ENCODE measurements at regions not wholly inside any gene's neighbourhood (a gene's known extent, or its start where the extent isn't known, plus 50 kb on each side); places are given as distances from the start of the nearest gene placed in this dataset.

GRCh38 chr2:120539424-120539936 lies 193.5 kb downstream of the INHBB start:
- H3F3A ChIP-seq (ENCODE audit: insufficient read depth, low read length), result no peaks in the 10 kb centered on the region
- no peak overlapping the region for H2AFZ ChIP-seq (ENCODE audit: low read length)
- H3K9me2 ChIP-seq (replicated peaks; ENCODE audit: insufficient read depth, low read length), result no peaks in the 10 kb centered on the region
- TF ChIP-seq CTCF (IDR thresholded peaks at IDR 0.05; ENCODE audit: low read length) (no peak), EZH2 (optimal IDR thresholded peaks at IDR 0.05; ENCODE audit: low read depth, low read length) (no peak), EZH2phosphoT487 (IDR thresholded peaks at IDR 0.05; ENCODE audit: low read length) (no peak)
- no peak overlapping the region for H3K4me2 ChIP-seq (ENCODE audit: low read depth, low read length)
- H3K36me3 ChIP-seq (replicated peaks; ENCODE audit: insufficient read depth, low read length), result no peaks in the 10 kb centered on the region
- no peak overlapping the region for H3K9ac ChIP-seq (ENCODE audit: low read length)
- no peaks in the 10 kb centered on the region for H4K20me1 ChIP-seq (ENCODE audit: insufficient read depth, low read length)
- H3K79me2 ChIP-seq (ENCODE audit: low read length), result no peaks in the 10 kb centered on the region
- H3K27me3 ChIP-seq (replicated peaks; ENCODE audit: insufficient read depth, low read length), result peaks cover 15% of the 10 kb centered on the region; the same call in 1 of the 2 replicates
- H3K27ac ChIP-seq (ENCODE audit: low read length), result no peak overlapping the region
- no peak overlapping the region for H3K4me3 ChIP-seq (ENCODE audit: low read length)
- no peak for DNase-seq
- H3K4me1 ChIP-seq (ENCODE audit: low read length), result no peaks in the 10 kb centered on the region
- H3K9me3 ChIP-seq (replicated peaks; ENCODE audit: insufficient read depth, low read length), result no peaks in the 10 kb centered on the region

GRCh38 chr2:120539937-120540718 lies 194.2 kb downstream of the INHBB start:
- Histone ChIP-seq H3K9ac (ENCODE audit: low read length) (no peak overlapping the region), H3K27ac (ENCODE audit: low read length) (no peak overlapping the region), H2AFZ (ENCODE audit: low read length) (no peak overlapping the region), H3K36me3 (replicated peaks; ENCODE audit: insufficient read depth, low read length) (no peaks in the 10 kb centered on the region), H3F3A (ENCODE audit: insufficient read depth, low read length) (no peaks in the 10 kb centered on the region), H3K27me3 (replicated peaks; ENCODE audit: insufficient read depth, low read length) (peaks cover 15% of the 10 kb centered on the region; the same call in 1 of the 2 replicates), H3K9me2 (replicated peaks; ENCODE audit: insufficient read depth, low read length) (no peaks in the 10 kb centered on the region), H3K4me1 (ENCODE audit: low read length) (no peaks in the 10 kb centered on the region), H3K4me3 (ENCODE audit: low read length) (no peak overlapping the region), H4K20me1 (ENCODE audit: insufficient read depth, low read length) (no peaks in the 10 kb centered on the region), H3K9me3 (replicated peaks; ENCODE audit: insufficient read depth, low read length) (no peaks in the 10 kb centered on the region), H3K4me2 (ENCODE audit: low read depth, low read length) (no peak overlapping the region), H3K79me2 (ENCODE audit: low read length) (no peaks in the 10 kb centered on the region)
- no peak for TF ChIP-seq EZH2phosphoT487 (IDR thresholded peaks at IDR 0.05; ENCODE audit: low read length)
- TF ChIP-seq EZH2 (optimal IDR thresholded peaks at IDR 0.05; ENCODE audit: low read depth, low read length), result no peak
- no peak for TF ChIP-seq CTCF (IDR thresholded peaks at IDR 0.05; ENCODE audit: low read length)
- DNase-seq, result no peak

- Histone ChIP-seq H3K9me2 (replicated peaks; ENCODE audit: insufficient read depth, low read length) (no peaks in the 10 kb centered on the region), H3K27ac (ENCODE audit: low read length) (no peak overlapping the region), H3K9ac (ENCODE audit: low read length) (no peak overlapping the region)
Measured at GRCh38 chr2:120540719-120541552, 194.7 kb upstream of the GLI2 start.

More at GRCh38 chr2:120540719-120541552, 194.7 kb upstream of the GLI2 start:
- Histone ChIP-seq H3K4me2 (ENCODE audit: low read depth, low read length) (no peak overlapping the region), H3F3A (ENCODE audit: insufficient read depth, low read length) (no peaks in the 10 kb centered on the region), H3K27me3 (replicated peaks; ENCODE audit: insufficient read depth, low read length) (peaks cover 15% of the 10 kb centered on the region; the same call in 1 of the 2 replicates), H3K4me1 (ENCODE audit: low read length) (no peaks in the 10 kb centered on the region), H4K20me1 (ENCODE audit: insufficient read depth, low read length) (no peaks in the 10 kb centered on the region), H2AFZ (ENCODE audit: low read length) (no peak overlapping the region), H3K9me3 (replicated peaks; ENCODE audit: insufficient read depth, low read length) (no peaks in the 10 kb centered on the region), H3K4me3 (ENCODE audit: low read length) (no peak overlapping the region), H3K79me2 (ENCODE audit: low read length) (no peaks in the 10 kb centered on the region), H3K36me3 (replicated peaks; ENCODE audit: insufficient read depth, low read length) (no peaks in the 10 kb centered on the region)
- no peak for DNase-seq
- TF ChIP-seq EZH2 (optimal IDR thresholded peaks at IDR 0.05; ENCODE audit: low read depth, low read length) (no peak), EZH2phosphoT487 (IDR thresholded peaks at IDR 0.05; ENCODE audit: low read length) (no peak), CTCF (IDR thresholded peaks at IDR 0.05; ENCODE audit: low read length) (no peak)

All from MM.1S (cell line).